Mesodermal cell (in vitro differentiated cells): ENCODE measurements at regions not wholly inside any gene's neighbourhood (a gene's known extent, or its start where the extent isn't known, plus 50 kb on each side); places are given as distances from the start of the nearest gene placed in this dataset.
"Not testable (repeated sequence)": the region's sequence is repeated elsewhere in the genome, so short reads cannot be mapped to it uniquely, and the experiment has no call there.

ENCODE experiments used
- H3K27ac ChIP-seq: 2 replicates; pipeline ENCODE4 v1.7.0; 2013; ENCODE audit warnings: mild to moderate bottlenecking, low read depth, low read length, moderate library complexity; ENCODE audit not compliant: severe bottlenecking
- H3K36me3 ChIP-seq: 2 replicates; pipeline ENCODE4 v1.7.1; 2013; ENCODE audit warnings: mild to moderate bottlenecking, low read length, moderate library complexity; ENCODE audit not compliant: control insufficient read depth, insufficient read depth
- H3K4me1 ChIP-seq: one replicate; pipeline ENCODE4 v1.7.1; 2013; ENCODE audit warnings: mild to moderate bottlenecking, low read length; ENCODE audit not compliant: insufficient read depth, control insufficient read depth, poor library complexity, severe bottlenecking
- H3K4me3 ChIP-seq: 2 replicates; pipeline ENCODE4 v1.7.0; 2013; ENCODE audit warnings: low read length, control low read depth, mild to moderate bottlenecking; ENCODE audit not compliant: insufficient read depth, poor library complexity, severe bottlenecking; ENCODE audit errors: extremely low read depth
- H3K9me3 ChIP-seq: 2 replicates; pipeline ENCODE4 v1.7.1; 2013; ENCODE audit warnings: mild to moderate bottlenecking, low read length, moderate library complexity; ENCODE audit not compliant: control insufficient read depth
- WGBS, 2 experiments: methylation state at CpG; one replicate each; pipeline ENCODE4 v1.1.5; 2013; ENCODE audit warnings: missing lambda C conversion rate in 2 of 2; ENCODE audit not compliant: insufficient coverage in 2 of 2; 5-methylcytosine and 5-hydroxymethylcytosine counted together

DNA sequence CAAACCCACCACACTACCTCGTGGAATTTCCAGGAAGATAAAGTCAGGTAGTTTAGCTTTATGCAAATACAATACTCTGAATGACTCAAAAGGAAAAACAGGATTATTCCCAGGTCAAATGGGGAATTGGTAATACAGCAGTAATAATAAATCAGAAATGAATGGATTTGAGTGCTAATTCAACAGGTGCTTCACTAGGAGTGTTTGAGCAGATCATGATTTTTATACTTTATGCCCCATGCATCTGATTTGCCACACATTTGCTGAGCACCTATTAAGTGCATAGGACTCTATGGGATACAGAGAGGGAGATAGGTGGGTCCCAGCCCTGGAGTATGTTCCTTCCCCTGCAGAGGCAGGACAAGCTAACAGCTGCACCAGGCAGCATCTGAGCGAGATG, 381.4 kb upstream of the PODXL start:
- Histone ChIP-seq H3K36me3 (no peaks in the 10 kb centered on the region), H3K4me1 (no peaks in the 10 kb centered on the region), H3K27ac (no peak overlapping the region), H3K4me3 (no peak overlapping the region), H3K9me3 (no peaks in the 10 kb centered on the region)
- 83 to 100% methylated on average over 1 of the region's 2 CpGs for WGBS, 2 experiments

DNA sequence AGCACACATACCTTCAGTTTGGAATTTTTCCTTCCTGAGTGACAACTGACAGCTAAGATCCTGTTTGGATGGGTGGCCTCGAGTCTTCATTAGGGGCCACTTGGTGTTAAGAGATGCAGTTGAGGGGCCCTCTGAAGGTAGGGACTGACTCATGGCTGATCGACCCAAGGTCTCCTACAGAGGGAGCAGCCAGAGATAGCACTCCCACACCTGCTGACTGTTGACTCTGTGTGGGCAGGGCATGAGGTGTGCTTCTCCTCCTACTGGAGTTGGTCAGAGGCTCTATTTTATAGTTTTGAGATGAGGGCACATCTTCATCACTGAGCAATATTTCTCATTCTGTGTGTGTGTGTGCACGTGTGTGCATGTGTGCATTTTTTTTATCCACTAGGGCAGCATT, 378.8 kb upstream of the PODXL start:
- WGBS, 2 experiments = 40 to 60% methylated on average over 1 to 2 of the region's 3 CpGs
- Histone ChIP-seq H3K36me3 (no peaks in the 10 kb centered on the region), H3K4me1 (no peaks in the 10 kb centered on the region), H3K9me3 (no peaks in the 10 kb centered on the region), H3K4me3 (no peak overlapping the region), H3K27ac (no peak overlapping the region)

DNA sequence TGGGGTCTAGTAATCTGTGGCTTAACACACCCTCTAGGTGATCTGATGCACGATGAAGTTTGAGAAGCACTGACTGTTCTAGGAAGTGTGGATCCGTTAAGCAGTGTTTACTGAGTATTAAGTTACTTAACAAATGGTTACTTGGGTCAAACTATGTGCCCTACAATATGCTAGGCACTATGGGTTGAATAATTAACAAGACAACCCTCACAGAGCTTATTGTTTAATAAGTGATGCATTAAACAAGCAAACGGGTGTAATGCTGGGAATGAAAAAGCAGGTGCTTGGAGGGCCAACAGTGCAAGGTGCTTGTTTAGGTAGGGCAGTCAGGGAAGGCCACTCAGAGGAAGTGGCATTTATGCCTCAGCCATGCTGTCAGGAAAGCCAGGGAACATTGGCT, 378.0 kb upstream of the PODXL start:
- no peak overlapping the region for H3K27ac ChIP-seq
- 74 to 100% methylated on average over 1 to 3 of the region's 3 CpGs for WGBS, 2 experiments
- no peak overlapping the region for H3K4me3 ChIP-seq
- no peaks in the 10 kb centered on the region for H3K36me3 ChIP-seq
- no peaks in the 10 kb centered on the region for H3K9me3 ChIP-seq
- H3K4me1 ChIP-seq = no peaks in the 10 kb centered on the region

DNA sequence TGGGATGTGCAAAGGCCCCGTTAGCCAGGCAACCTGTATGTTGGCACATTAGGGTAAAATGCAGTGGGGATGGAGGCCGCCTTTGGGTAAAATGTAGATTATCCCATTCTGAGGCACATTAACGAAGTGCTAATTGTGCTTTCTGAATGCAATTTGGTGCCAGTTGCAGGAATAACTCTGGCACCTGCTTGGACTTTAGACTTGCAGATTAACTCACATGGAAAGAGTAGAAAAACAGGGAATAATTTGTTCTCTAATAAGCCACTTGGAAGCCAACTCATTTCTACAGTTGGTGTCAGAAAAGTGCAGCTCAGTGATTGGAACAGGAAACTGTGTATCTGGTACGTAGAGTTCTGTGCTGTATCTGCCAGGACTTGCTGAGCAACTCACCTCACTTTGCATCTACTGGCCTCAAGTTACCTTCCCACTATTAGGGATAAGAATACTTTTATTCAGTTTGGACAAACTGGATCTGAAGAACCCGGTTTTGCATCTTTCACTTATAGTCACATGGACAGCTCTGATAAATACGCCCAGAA, 377.4 kb upstream of the PODXL start:
- H3K9me3 ChIP-seq = no peaks in the 10 kb centered on the region
- H3K27ac ChIP-seq = no peak overlapping the region
- no peaks in the 10 kb centered on the region for H3K4me1 ChIP-seq
- H3K4me3 ChIP-seq = no peak overlapping the region
- WGBS, 2 experiments = 86 to 89% methylated on average over 5 to 6 of the region's 6 CpGs
- no peaks in the 10 kb centered on the region for H3K36me3 ChIP-seq

DNA sequence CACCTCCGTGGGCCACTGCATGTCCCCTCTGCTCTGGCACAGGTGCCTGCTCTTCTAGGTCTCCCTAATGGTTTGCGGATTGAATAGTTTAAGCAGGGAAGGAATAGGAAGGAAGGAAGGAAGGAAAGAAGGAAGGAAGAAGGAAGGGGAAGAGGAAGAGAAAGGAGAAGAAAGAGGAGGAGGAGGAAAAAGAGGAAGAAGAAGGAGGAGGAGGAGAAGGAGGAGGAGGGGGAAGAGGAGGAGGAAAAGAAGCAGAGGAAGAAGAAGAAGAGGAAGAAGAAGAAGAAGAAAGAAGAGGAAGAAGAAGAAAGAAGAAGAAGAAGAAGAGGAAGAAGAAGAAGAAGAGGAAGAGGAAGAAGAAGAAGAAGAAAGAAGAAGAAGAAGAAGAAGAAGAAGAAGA, 376.8 kb upstream of the PODXL start:
- not testable (repeated sequence) for H3K36me3 ChIP-seq, H3K4me1 ChIP-seq, H3K4me3 ChIP-seq, H3K9me3 ChIP-seq, H3K27ac ChIP-seq
- 73 to 89% methylated on average over 2 of the region's 2 CpGs for WGBS, 2 experiments

DNA sequence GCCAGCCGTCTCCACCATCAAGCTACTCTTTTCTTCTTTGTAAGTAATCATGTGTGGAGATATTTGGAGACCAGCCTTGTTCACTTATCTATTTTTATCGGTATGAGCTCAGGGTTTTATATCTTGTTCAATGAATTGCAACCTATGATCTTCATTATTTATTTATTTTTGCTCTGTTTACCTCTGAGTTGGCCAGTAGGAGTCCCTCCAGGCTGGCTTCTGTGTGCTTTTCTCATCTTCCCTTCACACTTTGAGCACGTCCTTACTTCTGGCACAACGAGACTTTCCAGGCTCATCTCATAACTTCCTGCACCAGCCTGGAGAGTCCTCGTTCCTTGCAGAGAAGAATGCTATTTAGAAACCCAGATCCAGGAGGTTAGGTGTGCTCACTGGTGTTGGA, 375.8 kb upstream of the PODXL start:
- no peak overlapping the region for H3K27ac ChIP-seq
- no peaks in the 10 kb centered on the region for H3K9me3 ChIP-seq
- no peak overlapping the region for H3K4me3 ChIP-seq
- no peaks in the 10 kb centered on the region for H3K4me1 ChIP-seq
- H3K36me3 ChIP-seq = no peaks in the 10 kb centered on the region
- WGBS, 2 experiments = 92% methylated on average over 2 of the region's 5 CpGs; no CpG with 5 or more reads in 1 of the 2 experiments

DNA sequence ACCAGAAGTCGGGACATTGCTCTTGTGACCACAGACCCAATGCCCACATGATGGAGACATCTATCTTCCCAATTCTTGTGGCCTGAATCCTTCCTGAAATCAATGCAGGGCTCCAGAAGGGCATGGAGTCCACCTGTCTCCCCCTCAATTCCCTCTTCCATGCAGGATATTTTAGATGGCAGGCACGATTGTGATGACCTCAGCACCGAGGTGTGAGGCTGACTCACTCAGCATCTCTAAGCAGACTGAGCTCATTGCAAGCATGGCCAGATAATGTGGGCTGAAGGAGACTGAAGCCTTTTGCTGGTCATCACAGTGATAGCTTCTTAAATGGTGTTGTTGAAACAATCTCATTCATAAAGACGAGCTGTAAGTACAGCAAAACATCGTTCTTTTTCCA, 374.9 kb upstream of the PODXL start:
- Histone ChIP-seq H3K36me3 (no peaks in the 10 kb centered on the region), H3K4me1 (no peaks in the 10 kb centered on the region), H3K27ac (no peak overlapping the region), H3K4me3 (no peak overlapping the region), H3K9me3 (no peaks in the 10 kb centered on the region)
- WGBS, 2 experiments = 54 to 71% methylated on average over 2 to 3 of the region's 5 CpGs

DNA sequence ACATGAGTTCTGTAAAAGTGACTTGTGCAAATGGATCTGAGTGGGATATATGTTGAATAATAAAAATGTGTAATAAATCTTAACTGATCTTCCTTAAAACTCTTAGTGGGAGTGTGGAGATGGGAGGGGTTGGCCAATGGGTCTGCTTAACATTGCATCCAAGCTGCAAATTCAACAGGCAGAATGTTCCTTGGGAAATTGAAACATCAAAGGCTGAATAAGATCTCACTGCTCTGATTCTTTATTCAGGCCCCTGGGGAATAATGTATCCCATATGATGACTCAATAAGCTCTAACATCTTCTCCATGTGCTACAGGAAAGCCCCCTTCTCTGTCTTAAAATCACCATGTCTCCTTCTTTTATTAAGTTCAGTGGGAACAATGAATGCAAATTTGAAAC, 373.2 kb upstream of the PODXL start:
- no peaks in the 10 kb centered on the region for H3K36me3 ChIP-seq
- no peaks in the 10 kb centered on the region for H3K4me1 ChIP-seq
- no peaks in the 10 kb centered on the region for H3K9me3 ChIP-seq
- no peak overlapping the region for H3K4me3 ChIP-seq
- H3K27ac ChIP-seq = no peak overlapping the region

DNA sequence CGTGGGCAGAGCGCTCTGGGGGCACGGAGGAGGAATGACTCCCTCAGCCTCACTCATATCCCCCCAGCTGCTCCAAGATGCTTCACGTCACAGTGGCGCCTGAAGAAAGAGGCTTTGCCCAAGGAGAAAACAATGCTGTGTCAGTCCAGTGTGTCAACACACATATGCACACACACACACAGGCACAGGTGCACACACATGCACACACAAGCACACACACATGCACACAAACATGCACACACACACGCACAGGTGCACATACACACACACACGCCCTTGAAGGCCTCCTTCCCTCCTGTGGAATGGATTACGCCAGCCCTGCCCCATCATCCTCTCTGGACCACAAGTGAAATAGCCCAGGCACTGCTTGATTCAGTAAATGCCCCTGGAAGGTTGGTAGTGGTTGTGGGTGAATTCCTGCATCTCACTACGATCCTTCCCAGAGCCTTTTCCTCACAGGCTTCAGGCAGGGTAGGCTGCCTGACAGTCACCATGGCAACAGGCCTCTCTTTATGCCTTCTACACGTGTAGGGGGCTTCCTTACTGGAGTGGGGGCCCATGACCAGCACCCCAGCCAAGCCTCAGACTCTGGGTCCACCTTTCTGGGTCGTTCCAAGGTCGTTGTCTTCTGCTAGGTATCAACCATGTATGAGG, 371.5 kb upstream of the PODXL start:
- WGBS, 2 experiments = 78 to 85% methylated on average over 6 to 9 of the region's 12 CpGs
- Histone ChIP-seq H3K36me3 (no peaks in the 10 kb centered on the region), H3K4me1 (no peaks in the 10 kb centered on the region), H3K4me3 (no peak overlapping the region), H3K9me3 (no peaks in the 10 kb centered on the region), H3K27ac (no peak overlapping the region)

DNA sequence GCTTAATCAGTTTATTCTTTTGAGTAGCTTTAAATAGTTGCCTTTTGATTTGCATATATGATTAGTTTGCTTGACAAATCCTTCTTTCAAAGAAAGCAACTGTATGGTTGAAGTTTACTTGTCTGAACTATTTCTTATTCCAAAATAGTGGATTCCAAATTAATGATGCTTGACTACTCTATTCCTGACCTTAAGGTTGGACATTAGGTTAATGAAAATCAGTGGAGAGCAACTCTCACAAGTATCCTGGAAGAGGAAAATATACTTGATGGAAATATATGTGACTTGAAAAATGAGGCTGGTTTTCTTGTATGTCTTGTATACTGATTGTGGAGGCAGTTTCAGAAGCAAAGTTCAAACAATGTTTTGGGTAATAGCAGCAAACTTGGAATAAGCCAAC, 369.2 kb upstream of the PODXL start:
- no peaks in the 10 kb centered on the region for H3K36me3 ChIP-seq

DNA sequence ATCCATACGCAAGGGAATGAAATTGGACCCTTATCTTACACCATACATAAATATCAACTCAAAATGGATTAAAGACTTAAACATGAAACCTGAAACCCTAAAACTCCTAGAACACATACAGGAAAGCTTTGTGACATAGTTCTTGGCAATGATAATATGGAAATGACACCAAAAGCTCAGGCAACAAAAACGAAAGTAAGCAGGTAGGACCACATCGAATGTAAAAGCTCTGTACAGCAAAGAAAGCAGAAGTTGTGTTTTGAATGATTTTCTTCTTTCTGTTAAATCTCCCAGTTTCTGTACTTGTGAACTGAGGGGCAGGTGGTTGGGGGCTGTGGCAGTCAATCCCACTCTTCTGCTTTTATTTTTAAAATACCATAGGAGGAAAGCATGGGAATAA, 368.4 kb upstream of the PODXL start:
- H3K4me3 ChIP-seq = no peak overlapping the region
- no peaks in the 10 kb centered on the region for H3K4me1 ChIP-seq
- no peaks in the 10 kb centered on the region for H3K9me3 ChIP-seq
- H3K36me3 ChIP-seq = no peaks in the 10 kb centered on the region
- WGBS, 2 experiments = 93 to 100% methylated on average over 1 to 2 of the region's 3 CpGs
- no peak overlapping the region for H3K27ac ChIP-seq

More for the DNA sequence above, 369.2 kb upstream of the PODXL start:
- H3K9me3 ChIP-seq = no peaks in the 10 kb centered on the region
- no peak overlapping the region for H3K4me3 ChIP-seq
- no peak overlapping the region for H3K27ac ChIP-seq
- no peaks in the 10 kb centered on the region for H3K4me1 ChIP-seq
